Upper lobe of left lung (tissue), 4 donors: ENCODE measurements at regions not wholly inside any gene's neighbourhood (a gene's known extent, or its start where the extent isn't known, plus 50 kb on each side); places are given as distances from the start of the nearest gene placed in this dataset.

Source experiments
- EP300 ChIP-seq, 4 donors: sonication (generic); formaldehyde crosslinking; IDR thresholded peaks; one replicate each; pipeline ENCODE4 v1.5.1; 2017; ENCODE audit warnings: antibody characterized with exemption in 4 of 4, control low read depth in 2 of 4
- TF ChIP-seq, protein P1 (sequence below), 6 experiments: fragments of 450-650 bp in 4 of 6; fragments of 200-600 bp in 2 of 6; sonication (generic) in 2 of 6; IDR thresholded peaks; one replicate each; pipeline ENCODE4 v1.5.1; 2016 to 2019; ENCODE audit warnings: antibody characterized with exemption in 6 of 6

DNA sequence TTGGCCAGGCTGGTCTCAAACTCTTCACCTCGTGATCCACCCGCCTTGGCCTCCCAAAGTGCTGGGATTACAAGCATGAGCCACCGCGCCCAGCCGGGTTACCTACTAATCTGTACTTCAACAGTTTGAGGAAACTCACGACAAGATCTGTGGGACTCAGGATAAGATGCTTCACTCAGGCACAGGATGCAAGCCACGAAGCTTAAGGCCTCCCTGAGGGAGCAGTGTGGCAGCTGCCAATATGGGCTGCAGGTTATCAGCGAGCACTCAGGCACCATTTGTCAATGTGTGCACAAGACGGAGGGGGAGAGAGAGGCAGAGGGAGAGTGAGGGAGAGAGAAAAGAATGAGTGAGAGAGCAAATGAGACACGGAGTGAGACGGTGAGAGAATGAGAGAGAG lies 173.6 kb upstream of the RAB6C start:
- TF ChIP-seq, protein P1, sequence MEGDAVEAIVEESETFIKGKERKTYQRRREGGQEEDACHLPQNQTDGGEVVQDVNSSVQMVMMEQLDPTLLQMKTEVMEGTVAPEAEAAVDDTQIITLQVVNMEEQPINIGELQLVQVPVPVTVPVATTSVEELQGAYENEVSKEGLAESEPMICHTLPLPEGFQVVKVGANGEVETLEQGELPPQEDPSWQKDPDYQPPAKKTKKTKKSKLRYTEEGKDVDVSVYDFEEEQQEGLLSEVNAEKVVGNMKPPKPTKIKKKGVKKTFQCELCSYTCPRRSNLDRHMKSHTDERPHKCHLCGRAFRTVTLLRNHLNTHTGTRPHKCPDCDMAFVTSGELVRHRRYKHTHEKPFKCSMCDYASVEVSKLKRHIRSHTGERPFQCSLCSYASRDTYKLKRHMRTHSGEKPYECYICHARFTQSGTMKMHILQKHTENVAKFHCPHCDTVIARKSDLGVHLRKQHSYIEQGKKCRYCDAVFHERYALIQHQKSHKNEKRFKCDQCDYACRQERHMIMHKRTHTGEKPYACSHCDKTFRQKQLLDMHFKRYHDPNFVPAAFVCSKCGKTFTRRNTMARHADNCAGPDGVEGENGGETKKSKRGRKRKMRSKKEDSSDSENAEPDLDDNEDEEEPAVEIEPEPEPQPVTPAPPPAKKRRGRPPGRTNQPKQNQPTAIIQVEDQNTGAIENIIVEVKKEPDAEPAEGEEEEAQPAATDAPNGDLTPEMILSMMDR (IDR thresholded peaks at IDR 0.05): no peak
- TF ChIP-seq EP300 (IDR thresholded peaks at IDR 0.05): no peak
